ENCODE measurements at regions not wholly inside any gene's neighbourhood (a gene's known extent, or its start where the extent isn't known, plus 50 kb on each side); places are given as distances from the start of the nearest gene placed in this dataset.

- TF ChIP-seq ELF4 (IDR thresholded peaks at IDR 0.05) (no peak), TARDBP (IDR thresholded peaks at IDR 0.05) (no peak), SP1 (IDR thresholded peaks at IDR 0.05) (no peak), FOXM1 (IDR thresholded peaks at IDR 0.05; ENCODE audit: borderline replicate concordance) (no peak), SUZ12 (IDR thresholded peaks at IDR 0.05) (no peak), L3MBTL2 (conservative IDR thresholded peaks at IDR 0.05) (no peak), PKNOX1 (IDR thresholded peaks at IDR 0.05) (no peak), BHLHE40 (IDR thresholded peaks at IDR 0.05; ENCODE audit: borderline replicate concordance) (no peak), NFRKB (IDR thresholded peaks at IDR 0.05) (no peak)
These were observed 228.6 kb upstream of the KIF2A start for GRCh38 chr5:62077387-62077786.
